ENCODE measurements at regions not wholly inside any gene's neighbourhood (a gene's known extent, or its start where the extent isn't known, plus 50 kb on each side); places are given as distances from the start of the nearest gene placed in this dataset.

DNA sequence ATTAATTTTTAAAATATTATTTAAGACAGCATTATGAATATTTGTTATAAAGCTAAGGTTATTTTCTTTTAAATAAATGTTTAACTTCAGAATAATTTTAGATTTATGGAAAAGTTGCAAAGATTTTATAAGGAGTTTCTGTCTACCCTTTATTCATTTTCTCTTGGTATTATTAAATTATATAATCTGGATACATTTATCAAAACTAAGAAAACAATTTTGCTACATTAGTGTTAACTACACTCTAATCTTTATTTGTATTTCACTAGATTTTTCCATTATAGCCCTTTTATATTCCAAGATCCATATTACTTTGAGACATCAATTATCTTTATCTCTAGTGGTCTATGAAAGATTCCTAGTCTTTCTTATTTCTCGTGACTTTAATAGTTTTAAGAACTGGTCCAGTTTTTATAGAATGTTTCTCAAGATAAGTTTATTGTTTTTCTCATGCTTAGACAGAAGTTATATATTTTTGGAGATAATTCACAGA is 1243.7 kb upstream of the PCDH9 start:
- no peak for TF ChIP-seq POLR2AphosphoS5 (IDR thresholded peaks at IDR 0.05)
- TF ChIP-seq, protein P1, sequence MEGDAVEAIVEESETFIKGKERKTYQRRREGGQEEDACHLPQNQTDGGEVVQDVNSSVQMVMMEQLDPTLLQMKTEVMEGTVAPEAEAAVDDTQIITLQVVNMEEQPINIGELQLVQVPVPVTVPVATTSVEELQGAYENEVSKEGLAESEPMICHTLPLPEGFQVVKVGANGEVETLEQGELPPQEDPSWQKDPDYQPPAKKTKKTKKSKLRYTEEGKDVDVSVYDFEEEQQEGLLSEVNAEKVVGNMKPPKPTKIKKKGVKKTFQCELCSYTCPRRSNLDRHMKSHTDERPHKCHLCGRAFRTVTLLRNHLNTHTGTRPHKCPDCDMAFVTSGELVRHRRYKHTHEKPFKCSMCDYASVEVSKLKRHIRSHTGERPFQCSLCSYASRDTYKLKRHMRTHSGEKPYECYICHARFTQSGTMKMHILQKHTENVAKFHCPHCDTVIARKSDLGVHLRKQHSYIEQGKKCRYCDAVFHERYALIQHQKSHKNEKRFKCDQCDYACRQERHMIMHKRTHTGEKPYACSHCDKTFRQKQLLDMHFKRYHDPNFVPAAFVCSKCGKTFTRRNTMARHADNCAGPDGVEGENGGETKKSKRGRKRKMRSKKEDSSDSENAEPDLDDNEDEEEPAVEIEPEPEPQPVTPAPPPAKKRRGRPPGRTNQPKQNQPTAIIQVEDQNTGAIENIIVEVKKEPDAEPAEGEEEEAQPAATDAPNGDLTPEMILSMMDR (IDR thresholded peaks at IDR 0.05), result no peak
- no peak for TF ChIP-seq POLR2A (IDR thresholded peaks at IDR 0.05)
- TF ChIP-seq EP300 (IDR thresholded peaks at IDR 0.05), result no peak

All from sigmoid colon (tissue), 4 donors.